HepG2 (cell line): ENCODE measurements at regions not wholly inside any gene's neighbourhood (a gene's known extent, or its start where the extent isn't known, plus 50 kb on each side); places are given as distances from the start of the nearest gene placed in this dataset.

ENCODE experiments used
- BCL6 ChIP-seq: IDR thresholded peaks from 2 replicates; pipeline ENCODE4 v1.6.1; 2016; ENCODE audit warnings: missing genetic modification reagents, missing compliant biosample characterization
- HNF1A ChIP-seq, 2 experiments: sonication (generic) in 1 of 2; formaldehyde crosslinking in 1 of 2; IDR thresholded peaks; 2 replicates each; pipeline versions ENCODE4 v1.4.0 to v1.6.1; 2016 to 2020; ENCODE audit warnings: borderline replicate concordance in 1 of 2, low read depth in 1 of 2, mild to moderate bottlenecking in 1 of 2, missing genetic modification reagents in 1 of 2
- ZBTB20 ChIP-seq: sonication (generic); formaldehyde crosslinking; IDR thresholded peaks from 2 replicates; pipeline ENCODE4 v1.8.1; 2023; ENCODE audit warnings: missing genetic modification reagents, low read depth, mild to moderate bottlenecking, borderline replicate concordance
- TF ChIP-seq, protein P1 (sequence below): sonication (generic); formaldehyde crosslinking; IDR thresholded peaks from 2 replicates; pipeline ENCODE4 v1.5.0; 2020; ENCODE audit warnings: missing genetic modification reagents
- TF ChIP-seq, protein P2 (sequence below): sonication (generic); formaldehyde crosslinking; IDR thresholded peaks from 2 replicates; pipeline ENCODE4 v1.8.0; 2022; ENCODE audit warnings: missing genetic modification reagents, mild to moderate bottlenecking, moderate library complexity, borderline replicate concordance

DNA sequence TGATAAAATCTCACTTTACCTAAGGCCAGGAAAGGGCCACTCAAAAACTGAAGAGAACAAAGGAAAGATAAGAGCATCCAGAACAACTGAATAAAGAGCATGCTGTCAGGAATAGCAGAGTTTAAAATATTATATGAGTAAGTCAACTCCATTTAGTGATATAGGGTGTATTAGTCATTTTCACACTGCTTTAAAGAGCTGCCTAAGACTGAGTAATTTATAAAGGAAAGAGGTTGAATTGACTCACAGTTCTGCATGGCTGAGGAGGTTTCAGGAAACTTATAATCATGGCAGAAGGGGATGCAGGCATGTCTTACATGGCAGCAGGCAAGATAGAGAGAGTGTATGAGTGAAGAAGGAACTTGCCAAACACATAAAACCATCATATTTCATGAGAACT lies 778.0 kb upstream of the NECTIN3 start (continued):
- TF ChIP-seq, protein P1, sequence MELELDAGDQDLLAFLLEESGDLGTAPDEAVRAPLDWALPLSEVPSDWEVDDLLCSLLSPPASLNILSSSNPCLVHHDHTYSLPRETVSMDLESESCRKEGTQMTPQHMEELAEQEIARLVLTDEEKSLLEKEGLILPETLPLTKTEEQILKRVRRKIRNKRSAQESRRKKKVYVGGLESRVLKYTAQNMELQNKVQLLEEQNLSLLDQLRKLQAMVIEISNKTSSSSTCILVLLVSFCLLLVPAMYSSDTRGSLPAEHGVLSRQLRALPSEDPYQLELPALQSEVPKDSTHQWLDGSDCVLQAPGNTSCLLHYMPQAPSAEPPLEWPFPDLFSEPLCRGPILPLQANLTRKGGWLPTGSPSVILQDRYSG (CRISPR knock-in tag), result no peak
- TF ChIP-seq, protein P2, sequence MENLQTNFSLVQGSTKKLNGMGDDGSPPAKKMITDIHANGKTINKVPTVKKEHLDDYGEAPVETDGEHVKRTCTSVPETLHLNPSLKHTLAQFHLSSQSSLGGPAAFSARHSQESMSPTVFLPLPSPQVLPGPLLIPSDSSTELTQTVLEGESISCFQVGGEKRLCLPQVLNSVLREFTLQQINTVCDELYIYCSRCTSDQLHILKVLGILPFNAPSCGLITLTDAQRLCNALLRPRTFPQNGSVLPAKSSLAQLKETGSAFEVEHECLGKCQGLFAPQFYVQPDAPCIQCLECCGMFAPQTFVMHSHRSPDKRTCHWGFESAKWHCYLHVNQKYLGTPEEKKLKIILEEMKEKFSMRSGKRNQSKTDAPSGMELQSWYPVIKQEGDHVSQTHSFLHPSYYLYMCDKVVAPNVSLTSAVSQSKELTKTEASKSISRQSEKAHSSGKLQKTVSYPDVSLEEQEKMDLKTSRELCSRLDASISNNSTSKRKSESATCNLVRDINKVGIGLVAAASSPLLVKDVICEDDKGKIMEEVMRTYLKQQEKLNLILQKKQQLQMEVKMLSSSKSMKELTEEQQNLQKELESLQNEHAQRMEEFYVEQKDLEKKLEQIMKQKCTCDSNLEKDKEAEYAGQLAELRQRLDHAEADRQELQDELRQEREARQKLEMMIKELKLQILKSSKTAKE, result no peak
- TF ChIP-seq ZBTB20 (CRISPR knock-in tag) (no peak), HNF1A (IDR thresholded peaks at IDR 0.05; ENCODE audit: low read depth) (no peak), HNF1A (CRISPR knock-in tag; IDR thresholded peaks at IDR 0.05; ENCODE audit: borderline replicate concordance) (no peak), BCL6 (no peak)
- TF ChIP-seq, all 625 proteins: peak for 0
